NCI-H1436 (cell line): ENCODE measurements at regions not wholly inside any gene's neighbourhood (a gene's known extent, or its start where the extent isn't known, plus 50 kb on each side); places are given as distances from the start of the nearest gene placed in this dataset.

Source experiments
- DNase-seq: peaks from one replicate; lab custom pipeline; 2025; lab: John Stamatoyannopoulos, UW

DNA sequence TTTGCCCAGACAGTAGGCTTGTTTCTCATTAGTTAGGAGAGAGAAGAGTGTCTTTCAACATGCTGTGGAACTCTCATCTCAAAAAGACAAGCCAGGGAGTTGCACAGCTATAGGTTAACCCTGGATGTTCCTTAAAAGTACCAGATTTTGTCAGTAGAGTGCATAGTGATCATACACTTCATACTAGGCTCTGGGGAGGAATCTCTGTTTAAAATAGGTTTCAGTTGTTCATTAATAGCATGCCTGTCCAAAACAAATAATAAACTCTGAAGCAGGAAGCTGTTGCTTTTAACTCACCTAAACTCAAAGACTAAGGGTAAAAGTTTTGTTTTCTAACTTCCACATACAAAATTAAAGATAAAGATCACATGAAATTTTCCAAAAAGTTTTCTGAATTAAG is 1948.4 kb downstream of the C4orf33 start:
- DNase-seq, result no peak

DNA sequence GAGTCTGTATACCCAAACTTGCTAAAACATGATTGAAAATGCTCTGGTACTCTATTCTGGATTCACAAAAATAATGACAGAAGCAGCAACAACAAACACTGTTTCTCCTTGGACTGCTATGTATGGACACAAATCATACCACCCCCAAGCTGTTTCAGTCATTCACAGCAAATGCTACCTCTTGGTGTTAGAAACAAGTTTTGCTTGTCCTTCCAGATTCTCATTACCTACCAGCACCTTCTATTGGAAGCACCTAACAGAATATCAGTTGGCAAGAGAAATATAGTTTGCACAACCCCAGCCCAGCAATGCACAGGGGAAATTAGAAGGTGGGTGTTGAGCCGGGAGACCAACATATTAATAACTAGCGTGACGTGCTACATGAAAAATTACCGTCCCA is 1950.9 kb downstream of the C4orf33 start:
- no peak for DNase-seq

DNA sequence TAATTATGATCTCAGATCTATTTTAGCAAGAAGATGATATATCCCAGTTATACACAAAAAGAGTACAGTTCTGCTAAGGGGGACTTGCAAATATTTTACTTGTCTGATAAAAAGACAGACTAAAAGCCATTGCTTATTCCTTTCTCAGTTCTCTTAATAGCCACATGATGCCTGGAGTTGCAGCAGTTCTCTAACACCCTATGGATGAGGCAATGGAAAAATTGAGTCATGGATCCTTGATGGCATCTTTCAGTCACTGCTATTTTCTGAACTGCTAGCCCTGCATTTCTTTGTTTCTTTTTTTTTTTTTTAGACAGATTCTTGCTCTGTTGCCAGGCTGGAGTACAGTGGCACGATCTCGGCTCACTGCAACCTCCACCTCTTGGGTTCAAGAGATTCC is 1956.7 kb downstream of the C4orf33 start:
- no peak for DNase-seq

DNA sequence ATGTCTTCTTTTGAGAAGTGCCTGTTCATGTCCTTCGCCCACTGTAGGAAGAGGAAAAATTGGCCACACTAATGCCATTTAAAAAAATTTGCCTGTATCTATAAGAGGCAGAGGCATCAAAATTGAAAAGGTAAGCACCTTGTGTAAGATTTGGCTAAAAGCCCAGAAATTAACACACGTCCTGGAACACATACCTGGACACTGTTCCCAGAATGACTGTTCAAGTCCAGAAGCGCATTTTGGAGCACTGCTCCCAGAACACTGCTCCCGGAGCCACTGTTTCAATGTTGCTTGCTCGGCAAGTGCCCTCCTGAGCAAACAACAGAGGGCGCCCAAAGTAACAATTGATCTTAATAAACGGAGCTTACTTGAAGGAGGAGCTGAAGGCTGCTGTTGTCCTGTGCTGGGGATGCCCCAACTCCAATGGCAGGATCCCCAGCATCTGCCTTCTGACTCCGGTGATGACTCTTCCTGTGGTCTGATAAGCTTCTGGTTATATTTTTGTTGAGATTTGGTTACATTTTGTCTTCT is 1958.6 kb downstream of the C4orf33 start:
- DNase-seq, result no peak

DNA sequence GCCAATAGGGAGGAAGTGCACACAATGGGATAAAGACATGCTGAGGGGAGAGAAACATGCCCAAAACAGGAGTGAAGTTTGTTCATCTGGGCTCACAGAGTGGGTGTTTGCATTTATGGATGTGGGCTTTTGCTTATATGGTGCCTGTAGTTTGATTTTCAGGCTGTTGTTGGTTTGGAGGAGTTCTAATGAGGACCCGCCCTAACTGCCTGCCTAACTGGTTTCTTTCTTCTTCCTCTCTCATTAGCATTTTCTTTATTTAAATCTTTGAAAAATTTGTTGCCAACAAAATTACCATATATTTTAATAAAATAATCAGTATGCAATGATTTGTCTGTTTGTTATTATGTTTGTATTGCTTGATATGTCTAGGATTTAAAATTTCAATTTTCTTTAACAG is 1965.8 kb downstream of the C4orf33 start:
- DNase-seq, result no peak

DNA sequence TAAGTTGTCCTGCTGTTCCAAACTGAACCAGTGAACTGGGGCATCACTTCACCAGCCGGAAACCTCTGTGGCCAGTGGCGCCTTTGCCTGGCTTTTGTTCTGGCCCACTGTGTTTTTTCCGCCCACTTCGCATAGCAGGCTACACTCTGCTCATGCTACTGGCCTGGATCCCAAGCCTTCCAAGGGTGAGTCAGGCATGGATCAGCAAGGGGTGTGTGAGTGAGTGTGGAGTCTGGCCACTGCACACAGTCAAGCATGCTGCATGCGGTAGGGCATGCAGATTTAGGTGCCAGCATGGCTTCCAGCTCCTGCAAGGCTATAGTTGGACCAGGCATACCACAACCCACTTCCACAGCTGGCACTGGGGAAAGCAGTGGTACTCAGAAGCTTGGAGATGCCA is 1967.9 kb downstream of the C4orf33 start:
- DNase-seq, result no peak

DNA sequence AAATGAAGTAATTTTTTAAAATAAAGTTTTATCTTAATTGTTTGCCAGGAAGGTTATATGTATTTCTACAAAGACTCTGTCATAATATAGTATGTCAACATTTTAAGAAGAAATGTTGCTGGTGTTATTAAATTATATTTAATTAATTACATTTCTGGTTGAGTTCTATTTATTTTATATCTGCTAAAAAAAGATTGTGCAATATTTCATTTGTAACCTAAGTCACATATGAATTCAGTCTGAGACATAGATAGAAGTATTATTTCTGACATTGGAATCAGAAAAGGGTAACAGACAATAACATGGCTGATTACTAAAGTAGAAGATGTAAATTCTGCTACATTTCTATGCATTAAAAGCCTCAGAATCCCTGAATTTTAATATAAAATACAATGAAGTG is 1985.1 kb downstream of the C4orf33 start:
- DNase-seq, result no peak

DNA sequence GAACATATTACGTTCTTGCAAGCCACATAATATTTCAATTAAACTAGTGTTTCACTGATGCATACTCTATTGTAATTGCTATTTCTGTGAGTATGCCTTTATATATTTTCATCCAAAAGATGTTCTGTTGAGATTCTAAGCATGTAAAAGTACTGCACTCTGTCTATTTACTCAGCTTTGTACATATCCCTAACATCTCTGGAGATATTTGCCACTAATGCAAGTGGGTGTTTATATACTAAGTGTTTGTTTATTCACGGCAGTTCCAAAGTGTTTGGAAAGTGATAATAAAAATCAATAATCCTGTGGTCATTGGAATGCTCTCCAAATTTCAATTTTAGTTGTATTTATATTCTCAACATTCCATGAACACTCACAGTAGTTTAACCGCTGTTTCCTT is 1989.0 kb downstream of the C4orf33 start:
- DNase-seq, result no peak

DNA sequence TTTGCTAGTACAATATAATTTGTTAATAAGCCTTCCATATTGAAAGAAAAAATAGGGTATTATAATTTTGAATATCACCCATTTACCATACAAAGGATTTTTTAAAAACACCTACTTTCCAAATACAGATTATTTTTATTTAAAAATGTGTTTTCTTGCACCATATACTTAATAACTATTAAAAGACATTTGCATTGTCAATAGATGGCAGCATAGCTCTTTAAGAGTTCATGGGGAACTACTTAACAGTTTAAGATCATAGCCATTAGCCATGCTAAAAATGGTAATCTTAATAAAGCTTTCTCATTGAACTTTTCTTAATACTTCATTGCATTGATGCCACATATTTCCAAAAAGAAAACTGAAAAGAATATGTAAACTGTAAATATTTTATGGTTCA is 1995.9 kb downstream of the C4orf33 start:
- DNase-seq, result peak; percentile 30

DNA sequence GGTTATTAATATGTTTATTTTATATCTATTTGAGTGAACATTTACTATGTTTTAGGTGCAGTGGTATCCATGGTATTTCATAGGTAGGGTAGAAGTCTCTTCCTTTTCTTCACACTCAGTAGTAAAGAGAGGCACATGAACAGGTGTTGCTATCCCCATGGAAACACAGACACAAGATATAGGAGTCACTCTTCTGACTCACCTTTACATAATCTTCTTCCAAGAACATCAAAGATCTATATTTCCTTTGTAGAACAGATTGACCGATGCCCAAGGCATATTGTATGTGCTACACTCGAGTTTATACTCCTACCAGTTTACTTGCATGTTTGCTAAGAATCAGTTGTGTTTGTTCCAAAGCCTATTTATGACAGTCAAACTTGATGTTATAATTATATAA is 1997.4 kb downstream of the C4orf33 start:
- DNase-seq, result no peak

DNA sequence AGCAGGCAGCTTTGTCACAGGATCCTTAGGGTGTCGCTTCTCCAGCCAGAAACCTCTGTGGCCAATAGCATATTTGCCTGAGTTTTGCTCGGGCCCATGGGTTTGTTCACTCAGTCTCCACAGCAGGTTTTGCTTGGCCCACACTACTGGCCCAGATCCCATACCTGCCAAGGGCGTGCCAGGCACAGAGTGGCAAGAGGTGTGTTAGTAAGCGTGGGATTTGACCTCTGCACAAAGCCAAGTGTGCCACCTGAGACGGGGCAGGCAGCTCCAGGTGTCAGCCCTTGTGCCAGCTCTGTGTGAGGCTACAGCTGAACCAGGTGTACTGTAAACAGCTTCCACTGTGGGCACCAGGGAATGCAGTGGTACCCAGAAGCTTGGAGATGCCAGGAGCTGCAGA is 2003.0 kb downstream of the C4orf33 start:
- no peak for DNase-seq

DNA sequence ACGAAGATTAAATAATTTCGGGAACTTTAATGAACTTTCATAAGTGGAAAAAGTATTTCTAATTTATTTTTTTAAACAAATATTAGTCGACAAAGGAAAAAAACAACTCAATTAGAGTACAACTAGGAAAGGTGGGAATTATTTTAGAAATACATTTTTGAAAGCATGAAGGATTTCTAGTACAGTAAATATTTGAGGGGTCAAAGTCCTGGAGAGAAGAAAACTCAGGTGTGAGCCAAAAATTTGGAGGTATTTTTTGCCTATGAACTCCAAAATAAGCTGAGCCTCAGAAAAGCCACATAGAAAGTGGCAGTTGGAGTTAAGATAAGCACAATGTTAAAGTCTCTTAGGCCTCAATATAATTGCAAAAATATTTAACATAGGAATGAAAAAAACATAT is 2017.3 kb downstream of the C4orf33 start:
- no peak for DNase-seq

DNA sequence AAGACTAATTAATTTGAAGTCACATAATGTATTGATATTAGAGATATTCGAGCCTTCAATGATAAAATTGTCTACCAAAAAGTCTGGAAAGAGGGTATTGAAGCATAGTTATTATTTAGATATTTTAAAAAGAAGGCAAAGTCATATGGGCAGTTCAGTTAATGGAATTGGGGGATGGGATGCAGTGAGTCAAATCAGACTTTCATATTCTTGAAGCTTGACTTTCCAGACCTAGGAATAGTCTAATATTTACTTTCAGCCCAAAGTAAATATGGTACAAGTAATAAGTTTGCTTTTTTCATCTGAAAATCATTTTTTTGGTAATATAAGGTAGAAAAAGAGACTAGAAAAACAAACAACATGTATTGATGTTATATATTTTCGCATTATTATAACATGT is 2017.8 kb downstream of the C4orf33 start:
- no peak for DNase-seq

DNA sequence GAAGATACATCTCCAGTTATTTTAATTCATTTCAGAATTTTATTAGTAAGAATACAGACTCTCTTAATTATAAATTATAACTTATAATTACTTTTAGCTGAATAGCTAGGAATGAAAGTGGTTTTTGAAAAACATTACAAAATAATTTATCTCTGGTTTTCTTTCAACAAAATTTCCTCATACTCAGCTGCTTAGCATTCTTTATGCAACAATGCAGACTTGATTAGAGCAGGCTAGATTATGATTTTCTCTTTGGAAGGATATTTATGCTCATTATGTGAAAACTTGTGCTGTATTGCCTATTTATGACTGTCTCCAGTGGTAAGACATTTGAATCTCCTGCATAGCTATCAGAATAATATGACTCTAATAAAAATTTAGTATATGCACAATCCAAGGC is 2023.7 kb downstream of the C4orf33 start:
- no peak for DNase-seq

DNA sequence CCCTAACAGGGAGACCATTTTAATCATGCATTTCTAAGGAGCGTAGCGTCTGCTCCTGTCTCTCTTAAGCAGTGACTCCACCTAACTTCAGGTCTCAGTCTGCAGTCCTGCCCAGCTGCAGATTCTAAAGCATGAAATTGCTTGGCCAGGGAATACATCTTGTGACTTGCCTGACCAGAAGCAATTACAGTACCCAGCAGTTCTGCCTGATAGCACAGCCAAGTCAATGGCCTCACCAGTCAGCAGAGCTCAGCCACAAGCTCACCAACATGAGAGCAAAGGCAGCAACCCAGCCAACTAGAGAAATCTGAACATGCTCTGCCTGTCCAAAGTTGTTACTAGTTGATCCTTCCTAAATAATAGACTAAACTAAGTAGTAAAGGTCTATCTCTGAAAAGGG is 2011.9 kb upstream of the PCDH10 start:
- no peak for DNase-seq

DNA sequence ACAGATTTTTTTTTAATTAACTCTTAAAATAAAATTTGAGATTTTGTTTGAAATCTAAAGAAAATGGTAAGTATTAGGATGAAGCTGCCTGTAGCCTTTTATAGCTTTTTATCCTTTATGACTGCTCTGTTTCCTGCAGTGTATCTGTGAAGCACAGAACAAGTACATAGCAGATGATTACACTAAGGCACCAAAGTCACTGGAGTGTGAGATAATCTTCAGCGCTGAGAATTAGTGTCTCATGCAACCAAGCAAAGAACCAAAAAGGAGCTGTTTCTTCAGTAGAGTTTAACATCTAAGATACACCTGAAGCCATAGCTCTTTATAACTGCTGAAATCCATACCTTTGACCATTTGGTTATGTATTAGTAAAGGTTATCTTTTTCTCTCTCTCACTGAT is 1989.8 kb upstream of the PCDH10 start:
- no peak for DNase-seq

DNA sequence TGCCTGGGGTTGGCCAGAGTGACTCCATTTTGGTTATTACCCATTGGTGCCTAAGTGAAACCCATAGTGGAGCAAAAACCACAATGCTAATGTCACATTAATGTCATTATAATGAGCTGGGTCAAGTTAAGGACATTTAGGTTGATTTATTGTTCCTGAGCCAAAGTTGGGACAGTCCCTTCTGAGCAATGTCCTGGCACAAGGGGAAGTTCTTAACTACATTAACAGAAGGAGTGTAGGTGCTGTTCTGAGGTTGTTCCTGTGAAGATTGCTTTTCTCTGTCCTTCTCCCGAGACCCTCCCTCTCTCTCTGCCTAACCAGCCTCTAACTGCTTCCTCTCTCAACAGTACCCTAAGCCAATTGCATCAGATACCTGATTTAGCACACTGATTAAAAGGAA is 1956.8 kb upstream of the PCDH10 start:
- no peak for DNase-seq

DNA sequence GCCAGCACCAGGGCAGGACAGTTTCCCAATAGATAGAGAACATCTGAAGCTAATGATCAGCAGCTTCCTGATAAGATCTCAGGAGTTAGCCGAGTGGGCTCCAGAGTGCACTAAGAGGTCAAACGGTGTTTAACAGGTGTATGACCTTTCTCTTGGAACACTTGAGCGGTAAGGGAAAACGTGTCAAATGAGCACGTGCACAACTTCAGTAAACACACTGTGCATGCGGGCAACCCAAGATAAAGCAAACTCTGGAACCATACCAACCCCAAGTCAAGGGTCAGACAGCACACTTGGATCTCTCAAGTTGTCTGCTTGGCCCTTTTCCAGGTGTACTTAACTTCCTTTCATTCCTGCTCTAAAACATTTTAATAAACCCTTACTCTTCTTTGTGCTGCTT is 1941.5 kb upstream of the PCDH10 start:
- no peak for DNase-seq

DNA sequence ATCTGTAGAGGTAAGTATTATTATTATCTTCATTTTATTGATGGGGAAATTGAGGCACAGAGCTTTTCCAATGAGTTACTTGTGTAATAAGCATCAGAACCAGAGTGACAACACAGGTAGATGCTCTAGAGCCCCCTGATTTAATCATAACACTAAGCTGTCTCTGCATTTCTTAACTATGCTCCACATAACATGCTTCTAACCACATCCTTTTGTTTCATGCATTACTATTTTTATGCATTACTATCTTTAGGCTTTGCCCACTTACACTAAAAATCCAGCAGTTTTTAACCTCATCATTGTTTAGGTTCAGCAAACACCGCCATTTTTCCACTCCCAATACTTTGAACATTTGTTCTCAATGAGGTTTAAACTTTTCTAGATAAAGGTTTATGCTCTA is 1900.8 kb upstream of the PCDH10 start:
- DNase-seq, result no peak

DNA sequence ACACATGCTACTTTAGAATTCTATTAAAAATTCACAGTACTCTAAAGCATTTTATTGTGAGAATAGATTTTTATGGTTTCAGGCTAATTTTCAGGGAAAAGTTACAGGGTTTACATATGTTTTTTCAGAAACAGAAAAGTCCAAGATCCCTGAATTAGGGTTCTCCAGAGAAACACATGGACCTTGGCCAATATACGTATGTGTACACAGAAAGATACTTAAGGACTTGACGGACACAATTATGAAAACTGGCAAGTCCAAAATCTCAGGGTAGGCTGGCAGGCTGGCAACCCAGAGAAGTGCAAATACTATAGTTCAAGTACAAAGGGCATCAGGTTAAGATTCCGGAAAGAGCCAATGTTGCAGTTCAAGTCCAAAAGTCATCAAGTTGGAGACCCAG is 1897.8 kb upstream of the PCDH10 start:
- DNase-seq, result no peak

DNA sequence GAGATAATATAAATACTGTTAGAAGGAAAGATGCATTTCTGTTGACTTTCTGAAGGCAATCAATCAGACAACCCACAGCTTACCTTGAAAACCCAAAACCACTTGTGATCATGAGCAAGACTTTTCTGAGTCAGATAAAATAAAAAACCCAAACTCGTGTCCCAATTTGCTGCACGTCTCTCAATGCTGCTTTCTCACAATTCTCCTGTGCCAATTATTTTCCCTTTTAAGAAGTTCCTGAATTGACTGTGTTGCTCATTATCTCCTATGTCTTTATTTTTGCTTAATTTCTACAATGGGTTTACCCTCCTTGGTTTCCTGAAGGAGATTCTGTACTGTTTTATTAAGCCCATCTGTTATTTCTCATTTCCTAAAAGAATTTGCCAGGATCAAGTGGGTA is 1891.9 kb upstream of the PCDH10 start:
- DNase-seq, result no peak

DNA sequence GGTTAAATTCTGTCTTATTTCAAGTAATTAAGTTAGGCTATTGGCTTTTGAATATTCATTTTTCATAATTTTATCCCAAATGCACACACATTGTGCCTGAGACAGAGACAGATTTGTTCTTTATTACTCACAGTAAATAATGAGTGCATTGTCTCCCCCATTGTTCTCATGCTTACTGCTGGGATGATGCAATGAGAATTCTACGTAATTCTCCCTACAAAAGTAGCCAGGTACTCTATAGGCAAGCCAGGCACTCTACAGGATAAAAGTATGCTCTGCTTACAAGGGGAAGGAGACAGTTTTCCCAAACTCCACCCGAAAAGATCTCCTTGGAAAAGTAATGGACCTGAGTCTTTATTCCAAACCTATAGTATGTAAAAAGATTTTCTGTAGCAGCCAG is 1890.7 kb upstream of the PCDH10 start:
- no peak for DNase-seq

DNA sequence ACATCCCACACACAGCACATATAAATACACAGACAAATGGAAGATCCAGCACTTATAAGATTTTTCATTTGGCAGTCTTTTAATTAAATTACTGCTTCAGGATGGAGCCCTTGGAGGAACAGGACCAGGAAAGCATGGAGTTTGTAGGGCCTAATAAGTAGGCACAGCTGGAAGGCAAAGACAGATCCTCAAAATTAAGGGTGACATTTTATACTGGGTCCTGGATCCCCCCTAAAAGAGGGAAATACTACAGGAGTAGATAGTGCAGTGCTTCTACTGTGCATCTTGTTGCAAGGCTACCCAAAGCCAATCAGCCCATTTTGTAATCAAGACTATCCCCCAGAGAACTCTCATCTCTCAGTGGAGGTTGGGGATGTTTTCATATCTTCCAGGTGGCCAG is 1860.7 kb upstream of the PCDH10 start:
- DNase-seq, result no peak

DNA sequence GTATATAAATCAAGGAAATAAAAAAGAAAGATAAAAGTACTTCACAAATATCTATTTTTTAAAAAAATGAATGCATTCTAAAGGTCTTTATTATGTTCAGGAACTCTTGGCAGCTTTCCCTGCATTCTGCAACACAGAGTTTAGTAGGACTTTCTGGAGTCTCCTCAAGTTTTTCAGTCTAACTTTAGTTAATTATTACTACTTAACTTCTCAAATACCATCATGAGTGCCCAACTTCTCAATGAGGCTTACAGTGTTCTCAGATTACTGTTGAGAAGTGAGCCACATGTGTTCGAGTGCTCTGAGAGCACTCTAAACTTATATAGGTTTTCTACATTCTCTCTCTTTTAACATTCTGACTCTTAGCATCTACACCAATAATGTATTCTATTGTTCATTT is 1852.9 kb upstream of the PCDH10 start:
- DNase-seq, result no peak

DNA sequence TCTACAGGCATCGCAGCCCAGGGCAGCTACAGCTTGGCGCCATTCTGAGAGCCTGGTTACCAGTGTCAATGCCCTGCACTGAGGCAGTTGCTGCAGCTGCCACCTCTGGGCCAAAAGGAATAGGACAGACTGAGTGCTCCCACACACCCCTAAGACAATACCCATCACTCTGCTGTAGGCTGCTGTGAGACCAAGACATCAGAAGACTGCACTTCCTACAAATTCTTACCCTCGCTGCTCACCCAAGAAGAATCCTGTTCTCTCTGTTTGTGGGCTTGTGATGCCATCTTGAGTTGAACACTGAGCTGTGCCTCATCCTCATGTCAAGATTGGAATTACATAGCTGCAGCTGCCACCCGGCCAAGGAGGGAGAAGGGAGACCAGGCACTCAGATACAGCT is 1847.0 kb upstream of the PCDH10 start:
- DNase-seq, result no peak
